ENCODE measurements at regions not wholly inside any gene's neighbourhood (a gene's known extent, or its start where the extent isn't known, plus 50 kb on each side); places are given as distances from the start of the nearest gene placed in this dataset.

DNA sequence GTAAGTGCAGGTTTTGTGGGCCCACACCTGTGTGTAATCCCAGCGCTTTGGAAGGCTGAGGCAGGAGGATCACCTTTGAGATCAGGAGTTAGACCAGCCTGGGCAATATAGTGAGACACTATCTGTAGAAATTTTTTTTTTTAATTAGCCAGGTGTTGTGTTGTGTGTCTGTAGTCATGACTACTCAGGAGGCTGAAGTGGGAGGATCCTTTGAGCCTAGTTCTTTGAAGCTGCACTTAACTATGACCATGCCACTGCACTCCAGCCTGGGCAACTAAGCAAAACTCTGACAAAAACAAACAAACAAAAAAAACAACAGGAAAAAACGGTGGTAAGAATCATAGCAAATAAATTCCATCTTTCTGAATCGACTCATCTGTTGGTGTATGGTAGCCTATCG, 268.6 kb upstream of the PDGFD start:
- DNase-seq (ENCODE audit: low spot score): no peak

DNA sequence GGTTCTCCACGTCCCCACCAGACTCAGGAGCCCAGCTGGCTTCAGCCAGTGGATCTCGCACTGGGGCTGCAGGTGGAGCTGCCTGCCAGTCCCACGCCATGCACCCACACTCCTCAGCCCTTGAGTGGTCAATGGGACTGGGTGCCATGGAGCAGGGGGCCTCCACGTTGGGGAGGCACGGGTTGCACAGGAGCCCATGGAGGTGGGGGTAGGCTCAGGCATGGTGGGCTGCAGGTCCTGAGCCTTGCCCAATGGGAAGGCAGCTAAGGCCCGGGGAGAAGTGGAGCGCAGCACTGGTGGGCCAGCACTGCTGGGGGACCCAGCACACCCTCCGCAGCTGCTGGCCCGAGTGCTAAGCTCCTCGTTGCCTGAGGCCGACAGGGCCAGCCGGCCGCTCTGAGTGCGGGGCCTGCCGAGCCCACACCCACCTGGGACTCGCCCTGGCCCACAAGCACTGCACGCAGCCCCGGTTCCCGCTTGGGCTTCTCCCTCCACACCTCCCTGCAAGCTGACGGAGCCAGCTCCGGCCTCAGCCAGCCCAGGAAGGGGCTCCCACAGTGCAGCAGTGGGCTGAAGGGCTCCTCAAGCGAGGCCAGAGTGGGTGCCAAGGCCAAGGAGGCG, 258.5 kb upstream of the PDGFD start:
- no peak for DNase-seq (ENCODE audit: low spot score)

DNA sequence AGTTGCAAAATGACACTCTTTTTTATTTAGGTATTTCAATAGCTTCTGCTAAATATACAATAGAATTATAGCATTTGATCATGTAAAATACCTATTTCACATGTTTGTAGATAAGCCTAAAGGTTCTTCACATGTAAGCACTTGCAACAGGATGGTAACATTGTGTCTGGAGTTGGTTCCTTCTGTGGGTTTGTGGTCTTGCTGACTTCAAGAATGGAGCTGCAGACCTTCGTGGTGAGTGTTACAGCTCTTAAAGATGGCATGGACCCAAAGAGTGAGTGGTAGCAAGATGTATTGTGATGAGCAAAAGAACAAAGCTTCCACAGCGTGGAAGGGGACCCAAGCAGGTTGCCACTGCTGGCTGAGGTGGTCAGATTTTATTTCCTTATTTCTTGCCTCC, 246.4 kb upstream of the PDGFD start:
- DNase-seq (ENCODE audit: low spot score): no peak

DNA sequence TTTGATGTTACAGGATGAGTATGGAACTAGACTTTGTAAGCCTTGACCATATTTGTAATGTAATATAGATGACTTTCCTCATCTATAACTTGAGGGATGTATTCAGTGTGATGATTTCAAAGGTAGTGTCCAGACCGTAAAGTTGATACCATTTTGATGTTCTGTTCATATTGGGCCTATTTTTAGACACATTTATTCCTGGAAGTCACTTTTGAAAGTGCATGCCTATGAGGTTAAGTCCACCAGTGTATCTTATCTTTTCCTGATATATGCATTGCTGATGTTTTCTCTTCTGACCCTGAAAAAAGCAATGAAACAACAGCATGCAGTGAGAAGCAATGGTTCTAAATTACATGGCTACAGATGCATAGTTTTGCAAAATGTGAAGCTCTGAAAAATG, 244.7 kb upstream of the PDGFD start:
- DNase-seq (ENCODE audit: low spot score): no peak

DNA sequence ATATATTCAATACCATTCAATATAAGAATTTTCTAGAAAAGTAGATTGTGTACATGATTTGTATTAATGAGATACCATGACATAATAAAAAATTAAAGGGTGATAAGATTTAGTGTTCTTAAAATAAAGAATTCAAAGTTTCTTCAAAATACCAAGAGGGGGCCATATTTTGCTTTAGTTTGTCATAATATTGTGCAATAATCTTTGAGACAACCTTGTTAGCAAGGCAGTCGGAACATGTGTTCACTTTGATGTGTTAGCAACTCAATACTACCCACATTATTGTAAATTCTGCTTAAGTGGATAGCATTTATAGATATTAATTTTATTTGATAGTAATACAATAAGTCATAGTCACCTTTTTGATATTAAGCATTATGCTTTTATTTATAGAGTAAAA, 241.3 kb upstream of the PDGFD start:
- DNase-seq (ENCODE audit: low spot score): no peak

DNA sequence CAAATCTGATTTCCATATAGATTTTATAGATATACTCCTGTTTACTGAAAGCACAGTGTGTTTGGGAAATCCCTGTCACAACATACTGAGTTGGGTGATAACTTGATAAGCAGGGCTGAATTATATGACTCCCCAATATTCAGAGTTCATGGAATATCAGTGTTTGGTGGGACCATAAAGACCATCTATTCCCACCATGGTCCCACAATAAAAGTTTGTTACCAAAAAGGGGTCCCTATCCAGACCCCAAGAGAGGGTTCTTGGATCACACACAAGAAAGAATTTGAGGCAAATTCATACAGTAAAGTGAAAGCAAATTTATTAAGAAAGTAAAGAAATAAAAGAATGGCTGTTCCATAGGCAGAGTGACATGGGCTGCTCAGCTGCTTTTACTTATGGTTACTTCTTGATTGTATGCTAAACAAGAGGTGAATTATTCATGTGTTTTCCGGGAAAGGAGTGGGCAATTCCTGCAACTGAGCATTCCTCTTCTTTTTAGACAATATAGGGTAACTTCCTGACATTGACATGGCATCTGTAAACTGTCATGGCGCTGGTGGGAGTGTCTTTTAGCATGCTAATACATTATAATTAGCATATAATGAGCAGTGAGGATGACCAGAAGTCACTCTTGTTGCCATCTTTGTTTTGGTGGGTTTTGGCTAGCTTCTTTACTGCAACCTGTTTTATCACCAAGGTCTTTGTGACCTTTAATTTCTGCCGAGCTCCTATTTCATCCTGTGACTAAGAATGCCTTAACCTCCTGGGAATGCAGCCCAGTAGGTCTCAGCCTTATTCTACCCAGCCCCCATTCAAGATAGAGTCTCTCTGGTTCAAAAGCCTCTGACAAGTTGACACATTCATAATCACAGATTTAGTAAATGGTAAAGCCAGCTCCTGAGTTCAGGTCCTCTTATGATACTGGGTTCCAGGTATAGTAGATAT, 240.6 kb upstream of the PDGFD start:
- no peak for DNase-seq (ENCODE audit: low spot score)

DNA sequence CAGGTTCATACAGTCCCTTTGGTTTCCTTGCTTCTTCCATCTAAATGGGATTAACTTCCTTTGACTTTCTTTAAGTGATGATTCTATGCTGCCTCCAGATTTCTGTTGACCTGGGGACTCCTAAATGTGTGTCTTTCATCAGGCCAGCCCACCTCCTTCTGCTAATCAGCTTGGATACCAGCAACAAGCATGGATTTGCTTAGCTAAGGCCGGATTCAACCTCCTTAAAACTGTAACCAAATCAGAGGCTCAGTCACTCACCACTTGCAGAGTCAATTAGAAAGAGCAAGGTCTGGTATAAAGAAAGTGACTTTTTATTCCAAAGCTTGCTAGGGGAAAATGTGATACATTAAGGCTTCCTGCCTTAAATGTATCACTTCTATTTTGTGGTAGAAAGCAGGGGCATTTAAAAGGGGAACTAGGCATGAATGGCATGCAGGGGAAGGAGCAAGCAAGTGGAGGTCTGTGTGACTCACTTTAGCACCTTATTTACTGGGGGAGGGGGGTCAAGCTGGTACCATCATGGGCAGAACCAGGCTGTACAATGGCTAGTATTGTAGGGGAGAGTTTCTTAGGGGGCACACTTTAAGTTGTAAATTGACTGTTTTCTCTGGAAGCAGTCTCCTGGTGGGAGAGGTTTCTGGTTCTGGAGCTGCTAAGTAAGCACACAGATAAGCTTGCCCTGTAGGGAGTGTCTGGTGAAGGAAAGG, 239.0 kb upstream of the PDGFD start:
- DNase-seq (ENCODE audit: low spot score): no peak

DNA sequence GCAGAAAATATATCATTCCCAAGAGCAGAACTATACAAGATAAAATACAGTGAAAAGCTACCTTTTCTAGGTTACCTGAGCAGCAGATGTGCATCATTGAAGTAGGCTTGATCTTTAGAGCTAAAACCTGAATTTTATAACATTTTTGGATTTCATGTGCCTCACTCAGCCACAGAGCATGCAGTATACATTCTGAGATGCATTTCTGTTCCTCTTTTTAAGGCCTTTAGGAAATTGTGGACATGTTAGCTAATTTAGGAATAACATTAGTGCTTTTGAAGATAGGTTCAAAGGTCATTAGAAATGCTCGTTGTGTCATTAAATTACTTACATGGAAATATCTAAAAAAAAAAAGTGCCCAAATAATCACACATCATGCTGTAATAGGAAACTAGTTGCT, 230.6 kb upstream of the PDGFD start:
- no peak for DNase-seq (ENCODE audit: low spot score)

DNA sequence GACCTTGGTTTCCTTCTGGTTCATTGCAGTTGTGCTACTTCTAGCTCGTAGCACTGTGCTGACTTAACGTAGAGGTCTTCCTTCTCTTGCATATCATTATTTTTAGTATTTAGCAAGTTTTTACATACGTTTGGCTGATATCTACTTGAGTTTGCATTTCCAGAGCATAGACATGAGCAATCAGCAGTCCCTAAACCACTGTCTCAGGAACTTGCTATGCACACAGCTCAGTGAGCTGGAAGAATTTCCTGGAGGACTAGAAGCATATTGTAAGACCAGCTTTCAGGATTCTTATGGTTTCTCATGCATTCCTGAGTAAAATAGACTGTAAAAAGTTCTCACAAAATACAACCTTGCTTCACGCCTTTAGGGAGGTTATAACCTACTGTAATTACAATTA, 226.7 kb upstream of the PDGFD start:
- DNase-seq (ENCODE audit: low spot score): no peak

DNA sequence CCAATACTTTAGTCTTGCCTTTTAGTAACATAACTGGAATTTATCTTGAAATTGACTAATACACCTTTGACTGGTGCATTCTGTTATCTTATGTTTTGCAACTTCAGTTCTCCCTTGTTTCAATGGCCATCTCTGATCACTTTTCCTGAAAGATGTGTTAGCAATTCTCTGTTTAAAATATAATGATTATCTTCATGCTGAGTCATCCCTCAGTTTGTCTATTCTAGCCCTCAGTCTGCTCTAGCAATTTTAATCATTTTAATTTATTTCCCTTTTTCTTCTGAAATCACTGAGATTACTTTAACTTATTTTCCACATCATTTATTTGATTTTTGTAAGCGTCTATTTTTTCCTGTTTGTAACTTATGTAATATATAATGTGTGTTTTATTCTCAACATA, 221.9 kb upstream of the PDGFD start:
- no peak for DNase-seq (ENCODE audit: low spot score)

DNA sequence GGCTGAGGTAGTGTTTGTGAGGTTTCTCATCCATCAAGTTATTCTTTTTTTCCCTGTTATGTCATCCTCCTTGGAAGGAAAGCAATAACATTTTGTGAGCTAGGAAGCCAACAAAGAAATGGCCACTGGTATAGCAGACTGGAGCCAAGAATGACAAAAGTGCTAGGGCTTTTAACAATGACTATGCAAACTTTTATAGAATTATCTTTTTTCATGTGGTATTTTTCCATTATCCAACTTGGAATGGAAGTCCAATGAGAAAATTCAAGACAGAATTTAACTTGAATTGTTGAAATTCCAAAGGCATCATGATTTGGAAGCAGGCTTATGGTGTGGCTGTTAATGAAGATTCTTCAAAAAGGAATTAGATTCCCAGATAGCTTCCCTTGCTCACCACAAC, 216.4 kb upstream of the PDGFD start:
- no peak for DNase-seq (ENCODE audit: low spot score)

DNA sequence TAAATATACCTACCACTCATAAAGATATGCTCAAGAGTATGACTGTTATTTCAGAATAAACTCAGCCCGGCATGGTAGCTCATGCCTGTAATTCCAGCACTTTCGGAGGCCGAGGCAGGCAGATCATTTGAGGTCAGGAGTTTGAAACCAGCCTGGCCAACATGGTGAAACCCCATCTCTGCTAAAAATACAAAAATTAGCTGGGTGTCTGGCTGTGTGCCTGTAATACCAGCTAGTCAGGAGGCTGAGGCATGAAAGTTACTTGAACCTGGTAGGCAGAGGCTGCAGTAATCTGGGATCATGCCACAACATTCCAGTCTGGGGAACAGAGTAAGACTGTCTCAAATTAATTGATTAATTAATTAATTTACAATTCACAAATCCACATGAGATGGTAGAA, 208.2 kb upstream of the PDGFD start:
- DNase-seq (ENCODE audit: low spot score): no peak

DNA sequence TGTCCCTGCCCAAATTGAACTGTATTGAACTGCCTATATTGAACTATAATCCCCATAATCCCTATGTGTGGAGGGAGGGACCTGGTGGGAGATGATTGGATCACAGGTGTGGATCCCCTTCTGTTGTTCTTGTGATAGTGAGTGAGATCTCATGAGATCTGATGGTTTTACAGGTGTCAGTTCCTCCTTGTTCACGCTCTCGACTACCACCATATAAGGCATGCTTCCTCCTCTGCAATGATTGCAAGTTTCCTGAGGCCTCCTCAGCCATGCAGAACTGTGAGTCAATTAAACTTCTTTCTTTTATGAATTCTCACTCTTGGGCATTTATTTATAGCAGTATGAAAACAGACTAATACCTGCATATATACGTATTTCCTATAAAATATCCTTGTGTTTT, 206.5 kb upstream of the PDGFD start:
- DNase-seq (ENCODE audit: low spot score): no peak

DNA sequence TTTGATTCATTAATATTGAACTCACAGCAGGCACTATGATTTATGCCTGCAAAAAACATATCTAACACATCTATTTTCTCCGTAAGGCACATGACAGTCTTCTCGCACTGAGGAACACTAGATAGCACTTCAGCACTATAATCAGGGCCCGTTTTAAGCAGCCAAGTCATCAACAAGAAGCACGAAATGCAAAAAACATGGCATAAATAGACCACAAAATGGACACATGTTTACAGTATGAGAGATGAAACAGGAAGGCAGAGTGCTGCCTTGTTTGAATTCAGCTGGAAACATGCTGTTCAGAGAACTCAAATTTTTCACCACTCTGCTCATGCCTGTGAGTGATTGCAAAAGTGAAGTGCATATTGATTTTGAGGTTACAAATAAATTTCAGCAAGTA, 205.8 kb upstream of the PDGFD start:
- DNase-seq (ENCODE audit: low spot score): no peak

DNA sequence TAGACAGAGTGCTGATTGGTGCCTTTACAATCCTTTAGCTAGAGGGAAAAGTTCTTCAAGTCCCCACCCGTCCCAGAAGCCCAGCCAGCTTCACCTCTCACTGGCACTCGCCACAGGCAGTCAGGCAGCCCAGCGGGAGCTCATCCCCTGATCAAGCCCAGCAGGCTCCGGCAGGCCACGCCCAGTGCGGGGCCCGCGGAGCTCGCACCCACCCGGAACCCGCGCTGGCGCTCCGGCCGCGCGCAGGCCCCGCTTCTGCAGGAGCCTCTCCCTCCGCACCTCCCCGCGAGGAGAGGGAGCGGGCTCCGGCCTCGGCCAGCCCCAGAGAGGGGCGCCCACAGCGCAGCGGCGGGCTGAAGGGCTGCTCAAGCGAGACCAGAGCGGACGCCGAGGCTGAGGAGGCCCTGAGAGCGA, 202.4 kb upstream of the PDGFD start:
- no peak for DNase-seq (ENCODE audit: low spot score)

DNA sequence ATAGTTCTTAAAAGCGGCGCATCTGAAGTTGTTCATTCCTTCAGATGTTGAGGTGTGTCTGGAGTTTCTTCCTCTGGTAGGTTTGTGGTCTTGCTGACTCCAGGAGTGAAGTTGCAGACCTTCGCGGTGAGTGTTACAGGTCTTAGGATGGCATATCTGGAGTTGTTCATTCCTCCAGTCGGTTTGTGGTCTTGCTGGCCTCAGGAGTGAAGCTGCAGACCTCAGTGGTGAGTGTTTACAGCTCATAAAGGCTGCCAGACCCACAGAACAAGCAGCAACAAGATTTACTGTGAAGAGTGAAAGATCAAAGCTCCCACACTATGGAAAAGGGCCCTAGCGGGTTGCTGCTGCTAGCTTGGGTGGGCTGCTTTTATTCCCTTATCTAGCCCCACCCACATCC, 201.7 kb upstream of the PDGFD start:
- DNase-seq (ENCODE audit: low spot score): no peak

DNA sequence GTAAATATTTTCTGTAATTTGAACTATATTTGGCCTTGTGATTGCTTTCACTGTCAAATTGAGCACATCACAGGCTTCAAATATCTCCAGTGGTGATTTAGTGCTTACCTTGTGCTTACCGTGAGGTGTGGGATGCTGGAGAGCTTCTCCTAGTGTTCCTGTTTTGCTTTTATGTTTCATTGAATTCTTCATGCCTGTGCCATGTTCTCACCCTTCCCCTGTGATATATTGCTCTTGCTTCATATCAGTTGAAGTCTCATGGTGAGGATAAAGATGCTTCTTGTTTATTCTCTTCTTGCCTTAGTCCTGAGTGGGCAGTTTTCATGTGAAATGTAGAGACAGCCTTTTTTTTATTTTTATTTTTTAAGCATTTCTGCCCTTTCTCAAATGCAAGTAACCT, 198.0 kb upstream of the PDGFD start:
- no peak for DNase-seq (ENCODE audit: low spot score)

DNA sequence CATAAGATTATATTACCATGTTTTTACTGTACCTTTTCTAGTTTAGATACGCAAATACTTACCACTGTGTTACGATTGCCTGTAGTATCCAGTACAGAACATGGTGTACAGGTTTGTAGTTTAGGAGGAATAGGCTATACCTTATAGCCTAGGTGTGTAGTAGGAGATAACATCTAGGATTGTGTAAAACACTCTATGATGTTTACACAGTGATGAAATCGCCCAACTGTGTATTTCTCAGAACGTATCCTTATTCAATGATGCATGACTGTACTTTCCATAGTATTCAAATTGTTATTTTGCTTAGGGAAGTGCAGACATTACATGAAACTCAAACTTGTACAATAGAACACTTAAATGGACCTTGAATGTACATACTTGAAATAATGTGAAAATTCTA, 188.1 kb upstream of the PDGFD start:
- DNase-seq (ENCODE audit: low spot score): no peak

DNA sequence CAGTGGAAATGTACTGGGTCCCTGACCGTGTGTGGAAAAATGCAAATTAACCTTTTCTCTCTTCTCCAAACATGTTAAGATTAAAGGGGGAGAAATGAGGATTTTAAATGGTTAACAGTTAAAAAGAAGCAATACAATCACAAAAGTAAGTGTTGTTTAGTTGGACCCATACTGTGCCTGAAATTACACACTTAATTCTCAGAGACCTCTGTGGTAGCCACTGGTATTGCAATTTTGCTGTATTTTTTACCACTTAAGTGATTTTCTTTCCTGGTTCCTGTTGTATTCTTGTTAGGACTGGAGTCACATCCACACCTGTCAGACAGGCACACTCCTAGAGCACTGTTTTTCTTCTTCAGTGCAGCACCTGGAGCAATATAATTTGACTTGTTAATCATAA, 179.6 kb upstream of the PDGFD start:
- no peak for DNase-seq (ENCODE audit: low spot score)

DNA sequence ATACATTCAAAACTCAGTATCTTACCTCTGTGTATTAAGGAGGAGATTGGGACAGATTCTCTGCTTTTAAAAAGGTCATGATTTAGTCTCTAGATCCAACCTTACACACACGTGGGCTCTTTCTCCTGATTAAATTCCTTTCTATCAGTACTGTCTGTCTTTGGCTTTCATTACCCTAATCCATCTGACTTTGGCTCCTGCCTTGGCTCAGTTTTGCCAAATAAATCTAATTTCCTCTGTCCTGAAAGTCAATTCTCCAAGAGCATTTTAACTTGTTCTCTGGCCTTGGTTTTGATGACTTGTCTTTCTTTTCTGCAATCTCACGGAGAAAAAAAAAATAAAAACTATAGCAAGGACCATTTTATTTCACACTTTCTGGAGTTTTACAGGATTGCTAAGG, 176.6 kb upstream of the PDGFD start:
- no peak for DNase-seq (ENCODE audit: low spot score)

DNA sequence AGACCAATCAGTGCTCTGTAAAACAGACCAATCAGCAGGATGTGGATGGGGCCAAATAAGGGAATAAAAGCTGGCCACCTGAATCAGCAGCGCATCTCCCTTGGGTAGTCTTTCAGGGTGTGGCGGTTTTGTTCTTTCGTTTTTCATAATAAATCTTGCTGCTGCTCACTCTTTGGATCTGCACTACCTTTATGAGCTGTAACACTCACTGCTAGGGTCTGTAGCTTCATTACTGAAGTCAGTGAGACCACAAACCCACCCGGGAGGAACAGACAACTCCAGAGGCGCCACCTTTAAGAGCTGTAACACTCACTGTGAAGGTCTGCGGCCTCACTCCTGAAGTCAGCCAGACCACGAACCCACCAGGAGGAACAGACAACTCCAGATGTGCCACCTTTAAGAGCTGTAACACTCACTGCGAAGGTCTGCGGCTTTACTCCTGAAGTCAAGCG, 175.5 kb upstream of the PDGFD start:
- DNase-seq (ENCODE audit: low spot score): no peak

DNA sequence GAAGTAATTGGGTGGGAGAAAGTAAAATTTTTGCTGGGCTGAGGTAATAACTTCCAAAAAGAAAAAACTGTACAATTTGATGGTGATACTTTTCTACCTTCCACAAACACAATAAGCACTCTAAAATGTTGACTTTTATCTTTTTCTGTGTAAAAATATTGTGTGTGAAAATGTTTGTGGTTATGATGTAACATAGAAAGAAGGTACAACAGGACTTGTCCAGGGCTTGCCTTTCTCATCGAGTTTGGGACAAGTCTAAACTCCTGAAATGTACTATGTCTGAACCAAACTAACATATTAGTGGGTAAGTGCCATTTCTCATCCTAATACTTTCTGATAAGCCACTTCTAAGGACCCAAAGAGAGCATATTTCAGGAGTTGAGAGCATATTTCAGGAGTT, 174.2 kb upstream of the PDGFD start:
- peak; percentile 10 for DNase-seq (ENCODE audit: low spot score)

DNA sequence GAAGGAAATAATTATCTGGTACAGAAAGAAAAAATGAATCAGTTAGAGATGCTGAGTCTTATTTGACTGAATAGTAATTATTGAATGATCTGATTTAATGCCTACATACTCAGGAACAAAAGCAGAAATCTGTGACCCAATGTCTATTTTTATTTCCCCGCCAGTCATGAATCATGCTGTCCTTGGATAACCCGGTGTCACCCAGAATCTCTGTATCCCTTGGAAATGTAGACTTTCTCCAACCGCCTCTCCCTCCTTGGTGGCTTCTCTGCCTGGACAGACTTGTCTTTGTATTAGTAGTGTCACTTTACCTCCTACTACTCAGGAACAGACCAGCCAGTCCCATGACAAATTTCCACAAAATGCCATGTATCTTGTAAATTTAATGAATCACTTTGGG, 173.3 kb upstream of the PDGFD start:
- DNase-seq (ENCODE audit: low spot score): no peak

Measured in AG08395 (cell line).